Naive thymus-derived CD4-positive, alpha-beta T cell (primary cell): ENCODE measurements at regions not wholly inside any gene's neighbourhood (a gene's known extent, or its start where the extent isn't known, plus 50 kb on each side); places are given as distances from the start of the nearest gene placed in this dataset.

ENCODE experiments used
- ATAC-seq: fragments of 150-1000 bp; cut with Tn5 transposase; 2 replicates; pipeline ENCODE4 v1.10.0; 2021; ENCODE audit warnings: mild to moderate bottlenecking, moderate library complexity
- CTCF ChIA-PET: fragments of 350-600 bp; sonication (Branson Sonifier 250); formaldehyde crosslinking; loops from one replicate; lab custom pipeline; 2021; ENCODE audit warnings: antibody characterized with exemption; lab: Charles Lee
- POLR2A ChIA-PET: fragments of 350-600 bp; sonication (Branson Sonifier 250); formaldehyde crosslinking; loops from one replicate; lab custom pipeline; 2021; ENCODE audit warnings: antibody characterized with exemption, inconsistent platforms; lab: Charles Lee
- DNase-seq, 9 donors: peaks; one replicate each; pipeline versions ENCODE4 v3.0.0 to v3.0.0-alpha.2; 2020 to 2022; ENCODE audit warnings: mixed read lengths in 1 of 9
- H3K27ac ChIP-seq: one replicate; pipeline ENCODE4 v1.7.0; 2013; ENCODE audit warnings: mild to moderate bottlenecking, low read depth, low read length, moderate library complexity
- H3K27me3 ChIP-seq, 2 donors: one replicate each; pipeline ENCODE4 v1.7.0; 2013; ENCODE audit warnings: low read length in 2 of 2, mild to moderate bottlenecking in 2 of 2, moderate library complexity in 2 of 2; ENCODE audit not compliant: control insufficient read depth in 2 of 2, insufficient read depth in 2 of 2
- H3K36me3 ChIP-seq, 3 experiments: 1 replicate in 2 of 3; 2 replicates in 1 of 3; pipeline ENCODE4 v1.7.0; 2013; ENCODE audit warnings: low read length in 3 of 3, mild to moderate bottlenecking in 3 of 3, moderate library complexity in 1 of 3; ENCODE audit not compliant: insufficient read depth in 3 of 3, control insufficient read depth in 2 of 3
- H3K4me1 ChIP-seq, 2 donors: one replicate each; pipeline ENCODE4 v1.7.0; 2013; ENCODE audit warnings: low read length in 2 of 2, mild to moderate bottlenecking in 2 of 2, moderate library complexity in 1 of 2; ENCODE audit not compliant: control insufficient read depth in 2 of 2, insufficient read depth in 2 of 2
- H3K4me3 ChIP-seq: 2 replicates; pipeline ENCODE4 v1.7.0; 2013; ENCODE audit warnings: mild to moderate bottlenecking, low read length
- H3K9me3 ChIP-seq, 3 experiments: 1 replicate in 2 of 3; 2 replicates in 1 of 3; pipeline ENCODE4 v1.7.0; 2013; ENCODE audit warnings: low read length in 3 of 3; ENCODE audit not compliant: control insufficient read depth in 2 of 3
- H3K27ac Mint-ChIP-seq, 9 donors: one replicate each; pipeline ENCODE4 v1.8.0; 2020 to 2022; ENCODE audit warnings: mixed read lengths in 9 of 9, mild to moderate bottlenecking in 8 of 9, moderate library complexity in 5 of 9, inconsistent platforms in 2 of 9
- H3K27me3 Mint-ChIP-seq, 5 donors: one replicate each; pipeline ENCODE4 v1.8.0; 2021 to 2022; ENCODE audit warnings: mixed read lengths in 5 of 5, mild to moderate bottlenecking in 1 of 5
- H3K36me3 Mint-ChIP-seq, 5 donors: one replicate each; pipeline ENCODE4 v1.8.0; 2020 to 2022; ENCODE audit warnings: mixed read lengths in 5 of 5, mild to moderate bottlenecking in 3 of 5, inconsistent platforms in 1 of 5
- H3K4me1 Mint-ChIP-seq, 7 donors: one replicate each; pipeline ENCODE4 v1.8.0; 2020 to 2022; ENCODE audit warnings: mixed read lengths in 7 of 7, mild to moderate bottlenecking in 3 of 7, inconsistent platforms in 1 of 7
- H3K4me3 Mint-ChIP-seq, 10 donors: one replicate each; pipeline ENCODE4 v1.8.0; 2020 to 2022; ENCODE audit warnings: mild to moderate bottlenecking in 10 of 10, mixed read lengths in 10 of 10, moderate library complexity in 6 of 10, inconsistent platforms in 2 of 10
- H3K9me3 Mint-ChIP-seq, 11 donors: one replicate each; pipeline ENCODE4 v1.8.0; 2020 to 2022; ENCODE audit warnings: mixed read lengths in 11 of 11, mild to moderate bottlenecking in 4 of 11, inconsistent platforms in 1 of 11, moderate library complexity in 1 of 11
- intact Hi-C, 2 donors: fragments of 100-400 bp; cut with micrococcal nuclease; formaldehyde crosslinking; loops; one replicate each; pipeline ENCODE4 v1.15.1; 2023

DNA sequence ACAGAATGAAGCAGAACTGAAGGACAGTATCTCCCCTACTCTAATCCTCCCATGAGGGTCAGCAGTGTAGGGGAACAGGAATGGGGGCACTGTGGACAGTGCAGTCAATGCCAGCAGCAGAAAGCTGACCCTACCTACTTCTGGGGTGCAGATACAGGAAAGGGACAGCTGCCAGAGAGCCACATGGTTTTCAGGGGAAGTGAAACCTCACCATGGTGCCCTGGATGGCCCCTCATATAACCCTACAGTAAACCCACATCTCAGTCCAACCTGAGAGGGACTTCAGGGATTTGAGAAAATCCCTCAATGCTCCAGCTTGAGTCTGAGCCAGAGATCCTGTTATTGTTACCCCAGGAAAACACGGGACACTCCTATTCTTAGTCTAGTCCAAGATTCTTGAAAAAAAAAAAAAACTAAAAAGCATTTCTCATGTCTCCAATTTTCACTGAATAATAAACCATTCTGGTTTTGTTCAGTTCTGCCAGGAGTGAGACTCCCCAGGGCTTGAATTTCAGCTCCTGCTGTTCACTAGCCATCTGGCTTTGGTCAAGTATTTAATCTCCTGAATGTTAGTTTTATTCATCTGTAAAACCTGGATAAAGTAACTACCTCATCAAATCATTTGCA, 511.6 kb upstream of the ARGLU1 start:
- intact Hi-C loops, result no loop called here
- ChIA-PET CTCF (no interaction called here), POLR2A (no interaction called here)
- Mint-ChIP-seq H3K36me3 (no peaks in the 10 kb centered on the region), H3K9me3 (peaks cover 0 to 23% (median 7%) of the 10 kb centered on the region in 11 donors), H3K4me3 (no peak overlapping the region), H3K27ac (no peak overlapping the region), H3K4me1 (no peaks in the 10 kb centered on the region), H3K27me3 (no peaks in the 10 kb centered on the region)
- Histone ChIP-seq H3K9me3 (no peaks in the 10 kb centered on the region), H3K4me1 (no peaks in the 10 kb centered on the region), H3K36me3 (no peaks in the 10 kb centered on the region), H3K27ac (no peak overlapping the region), H3K27me3 (no peaks in the 10 kb centered on the region), H3K4me3 (no peak overlapping the region)
- DNase-seq, result no peak
- no peak for ATAC-seq

GRCh38 chr13:107078229-107078765, 510.4 kb upstream of the ARGLU1 start:
- Histone ChIP-seq H3K9me3 (no peaks in the 10 kb centered on the region), H3K27ac (no peak overlapping the region), H3K36me3 (no peaks in the 10 kb centered on the region), H3K4me3 (no peak overlapping the region), H3K27me3 (no peaks in the 10 kb centered on the region), H3K4me1 (no peaks in the 10 kb centered on the region)
- POLR2A ChIA-PET, result no interaction called here
- intact Hi-C loops, result no loop called here
- Mint-ChIP-seq H3K27me3 (no peaks in the 10 kb centered on the region), H3K4me1 (no peaks in the 10 kb centered on the region), H3K36me3 (no peaks in the 10 kb centered on the region), H3K9me3 (peaks cover 0 to 23% (median 7%) of the 10 kb centered on the region in 11 donors), H3K27ac (peak overlapping the region in 1 of 9 donors; percentile 38), H3K4me3 (no peak overlapping the region)
- no peak for ATAC-seq
- CTCF ChIA-PET, result no interaction called here
- no peak for DNase-seq

- CTCF ChIA-PET, result no interaction called here
- no peak overlapping the region for H3K4me3 ChIP-seq
These were observed 508.9 kb upstream of the ARGLU1 start for GRCh38 chr13:107076801-107077200.

DNA sequence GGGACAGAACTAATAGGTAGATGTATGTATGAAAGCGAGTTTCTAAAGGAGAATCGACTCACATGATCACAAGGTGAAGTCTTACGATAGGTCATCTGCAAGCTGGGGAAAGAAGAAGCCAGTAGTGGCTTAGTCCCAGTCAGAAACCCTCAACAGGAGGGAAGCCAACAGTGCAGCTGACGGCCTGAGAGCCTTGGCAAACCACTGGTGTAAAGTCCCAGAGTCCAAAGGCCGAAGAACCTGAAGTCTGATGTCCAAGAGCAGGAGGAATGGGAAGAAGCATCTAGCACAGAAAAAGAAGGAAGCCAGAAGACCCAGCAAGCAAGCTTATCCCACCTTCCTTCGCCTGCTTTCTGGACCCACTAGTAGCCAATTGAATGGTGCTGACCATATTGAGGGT, 507.6 kb upstream of the ARGLU1 start:
- Mint-ChIP-seq H3K36me3 (no peaks in the 10 kb centered on the region), H3K27ac (no peak overlapping the region), H3K4me3 (no peak overlapping the region), H3K4me1 (no peaks in the 10 kb centered on the region), H3K27me3 (no peaks in the 10 kb centered on the region), H3K9me3 (peaks cover 0 to 25% (median 4%) of the 10 kb centered on the region in 11 donors)
- CTCF ChIA-PET, result no interaction called here
- Histone ChIP-seq H3K27ac (no peak overlapping the region), H3K4me3 (no peak overlapping the region), H3K36me3 (no peaks in the 10 kb centered on the region), H3K27me3 (no peaks in the 10 kb centered on the region), H3K4me1 (no peaks in the 10 kb centered on the region), H3K9me3 (no peaks in the 10 kb centered on the region)
- no peak for DNase-seq
- intact Hi-C loops, result no loop called here
- no peak for ATAC-seq
- POLR2A ChIA-PET, result no interaction called here

More at GRCh38 chr13:107076801-107077200, 508.9 kb upstream of the ARGLU1 start:
- no peaks in the 10 kb centered on the region for H3K27me3 Mint-ChIP-seq
- no peak overlapping the region for H3K4me3 Mint-ChIP-seq
- ATAC-seq (no peak), DNase-seq (no peak)
- H3K36me3 ChIP-seq, result no peaks in the 10 kb centered on the region
- no peaks in the 10 kb centered on the region for H3K9me3 ChIP-seq
- intact Hi-C loops, result no loop called here
- no peaks in the 10 kb centered on the region for H3K4me1 Mint-ChIP-seq
- no peaks in the 10 kb centered on the region for H3K36me3 Mint-ChIP-seq
- H3K4me1 ChIP-seq, result no peaks in the 10 kb centered on the region
- H3K27ac ChIP-seq, result no peak overlapping the region
- POLR2A ChIA-PET, result no interaction called here
- H3K9me3 Mint-ChIP-seq, result peaks cover 0 to 30% (median 6%) of the 10 kb centered on the region in 11 donors
- no peaks in the 10 kb centered on the region for H3K27me3 ChIP-seq
- H3K27ac Mint-ChIP-seq, result no peak overlapping the region

GRCh38 chr13:107070792-107071191, 502.9 kb upstream of the ARGLU1 start:
- Mint-ChIP-seq H3K36me3 (no peaks in the 10 kb centered on the region), H3K9me3 (peaks cover 0 to 15% (median 4%) of the 10 kb centered on the region in 11 donors), H3K4me1 (no peaks in the 10 kb centered on the region), H3K4me3 (no peak overlapping the region), H3K27me3 (no peaks in the 10 kb centered on the region), H3K27ac (peak overlapping the region in 1 of 9 donors; percentile 18)
- ChIA-PET CTCF (no interaction called here), POLR2A (no interaction called here)
- Histone ChIP-seq H3K27ac (no peak overlapping the region), H3K9me3 (no peaks in the 10 kb centered on the region), H3K36me3 (no peaks in the 10 kb centered on the region), H3K27me3 (no peaks in the 10 kb centered on the region), H3K4me1 (no peaks in the 10 kb centered on the region), H3K4me3 (no peak overlapping the region)
- intact Hi-C loops, result no loop called here
- no peak for ATAC-seq
- DNase-seq, result no peak

DNA sequence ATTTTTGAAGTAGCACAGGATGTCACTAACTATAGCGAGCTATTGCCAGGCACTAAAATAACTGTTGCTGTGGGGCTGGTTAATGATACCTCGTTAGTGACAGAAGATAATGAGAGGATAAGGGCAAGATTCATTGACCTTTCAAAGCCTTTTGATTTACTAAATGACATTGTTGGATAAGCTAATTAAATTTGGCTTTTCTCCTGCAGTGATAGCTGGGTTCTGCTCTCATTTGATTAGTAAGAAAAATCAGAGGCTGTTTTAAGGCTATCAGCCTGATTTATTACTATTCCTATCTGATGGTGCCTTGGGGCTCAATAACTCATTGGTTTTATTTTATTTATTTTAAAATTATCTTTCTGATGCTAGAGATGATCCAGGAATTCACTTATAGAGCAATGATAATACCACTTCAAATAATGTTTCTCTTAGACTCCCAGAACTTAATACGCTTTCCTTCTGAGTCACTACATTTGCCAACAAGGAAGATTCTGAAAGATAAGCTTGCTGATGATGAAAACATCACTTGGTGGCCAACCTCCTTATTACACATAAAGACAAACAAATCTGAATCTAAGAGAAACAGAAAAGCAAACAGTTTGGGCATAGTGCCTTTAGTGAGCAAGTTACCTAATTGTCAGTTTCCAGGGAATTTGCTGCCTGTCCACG, 501.3 kb upstream of the ARGLU1 start:
- Histone ChIP-seq H3K36me3 (no peaks in the 10 kb centered on the region), H3K4me1 (no peaks in the 10 kb centered on the region), H3K4me3 (no peak overlapping the region), H3K27ac (no peak overlapping the region), H3K27me3 (no peaks in the 10 kb centered on the region), H3K9me3 (no peaks in the 10 kb centered on the region)
- H3K4me3 Mint-ChIP-seq, result no peak overlapping the region
- DNase-seq (no peak), ATAC-seq (no peak)
- ChIA-PET POLR2A (no interaction called here), CTCF (no interaction called here)
- H3K36me3 Mint-ChIP-seq, result no peaks in the 10 kb centered on the region
- intact Hi-C loops, result no loop called here
- H3K9me3 Mint-ChIP-seq, result peaks cover 0 to 12% (median 3%) of the 10 kb centered on the region in 11 donors
- H3K27ac Mint-ChIP-seq, result no peak overlapping the region
- no peaks in the 10 kb centered on the region for H3K4me1 Mint-ChIP-seq
- no peaks in the 10 kb centered on the region for H3K27me3 Mint-ChIP-seq

- ATAC-seq (no peak), DNase-seq (no peak)
- no peaks in the 10 kb centered on the region for H3K36me3 ChIP-seq
- Mint-ChIP-seq H3K4me1 (no peaks in the 10 kb centered on the region), H3K9me3 (peaks cover 0 to 6% (median 3%) of the 10 kb centered on the region in 11 donors), H3K27ac (no peak overlapping the region), H3K4me3 (no peak overlapping the region), H3K27me3 (no peaks in the 10 kb centered on the region), H3K36me3 (no peaks in the 10 kb centered on the region)
- no peaks in the 10 kb centered on the region for H3K9me3 ChIP-seq
- intact Hi-C loops, result no loop called here
- POLR2A ChIA-PET, result no interaction called here
- CTCF ChIA-PET, result no interaction called here
- H3K4me1 ChIP-seq, result no peaks in the 10 kb centered on the region
- no peaks in the 10 kb centered on the region for H3K27me3 ChIP-seq
- no peak overlapping the region for H3K4me3 ChIP-seq
- no peak overlapping the region for H3K27ac ChIP-seq
These were observed 499.4 kb upstream of the ARGLU1 start for GRCh38 chr13:107067381-107067780.
